Endothelial cell of umbilical vein (primary cell): ENCODE measurements at regions not wholly inside any gene's neighbourhood (a gene's known extent, or its start where the extent isn't known, plus 50 kb on each side); places are given as distances from the start of the nearest gene placed in this dataset.

Source experiments
- BruUV-seq: library from RNA; stranded (reverse); fragments of 400-500 nt; replicated peaks from 2 replicates; lab custom pipeline; 2021; lab: Mats Ljungman, UMichigan
- CTCF ChIA-PET: fragments of 300-600, 350-600 bp; sonication (Branson Sonifier 250); formaldehyde crosslinking; loops from one replicate; lab custom pipeline; 2021; ENCODE audit warnings: antibody characterized with exemption, inconsistent platforms; lab: Charles Lee
- POLR2A ChIA-PET: fragments of 300-600, 350-600 bp; sonication (Branson Sonifier 250); formaldehyde crosslinking; loops from one replicate; lab custom pipeline; 2021; ENCODE audit warnings: antibody characterized with exemption, inconsistent platforms; lab: Charles Lee
- DNase-seq: peaks from one replicate; pipeline ENCODE4 v3.0.0-alpha.2; 2011; ENCODE audit warnings: low read depth, low spot score
- FAIRE-seq: peaks from 2 replicates; lab custom pipeline; 2011; peaks lifted over from hg19 to GRCh38; lab: Jason Lieb, UNC
- H2AFZ ChIP-seq: 2 replicates; pipeline ENCODE4 v1.6.0; 2012; ENCODE audit warnings: low read depth, low read length, control low read depth, inconsistent platforms
- H3K27ac ChIP-seq: 2 replicates; pipeline ENCODE4 v1.5.1; 2011; ENCODE audit warnings: low read depth, mild to moderate bottlenecking, control low read depth, low read length, moderate library complexity; ENCODE audit not compliant: insufficient read depth
- H3K27me3 ChIP-seq, 2 experiments: 2 replicates each; pipeline versions ENCODE4 v1.6.0 to v1.6.1; 2011; ENCODE audit warnings: low read length in 2 of 2, mixed read lengths in 1 of 2; ENCODE audit not compliant: control insufficient read depth in 2 of 2, insufficient read depth in 2 of 2
- H3K36me3 ChIP-seq, 2 experiments: 2 replicates in 1 of 2; 3 replicates in 1 of 2; pipeline ENCODE4 v1.5.1; 2011; ENCODE audit warnings: low read length in 2 of 2, mild to moderate bottlenecking in 1 of 2, moderate library complexity in 1 of 2; ENCODE audit not compliant: control insufficient read depth in 2 of 2, insufficient read depth in 2 of 2; ENCODE audit errors: extremely low read depth in 1 of 2
- H3K4me1 ChIP-seq: 3 replicates; pipeline ENCODE4 v1.5.1; 2011; ENCODE audit warnings: mild to moderate bottlenecking, low read length; ENCODE audit not compliant: control insufficient read depth, insufficient read depth; ENCODE audit errors: extremely low read depth
- H3K4me2 ChIP-seq: 2 replicates; pipeline ENCODE4 v1.6.1; 2011; ENCODE audit warnings: low read length, control low read depth, mixed read lengths; ENCODE audit not compliant: insufficient read depth
- H3K4me3 ChIP-seq, 3 experiments: fragments of 200-600 bp in 1 of 3; sonication (generic), shearing (Covaris generic) in 1 of 3; replicated peaks in 1 of 3; 2 replicates each; pipeline ENCODE4 v1.5.1; 2011 to 2016; ENCODE audit warnings: control low read depth in 3 of 3, low read length in 3 of 3, mild to moderate bottlenecking in 2 of 3, inconsistent platforms in 1 of 3, low read depth in 1 of 3, moderate library complexity in 1 of 3; ENCODE audit not compliant: insufficient read depth in 1 of 3
- H3K79me2 ChIP-seq: 2 replicates; pipeline ENCODE4 v1.6.0; 2012; ENCODE audit warnings: low read length, inconsistent platforms; ENCODE audit not compliant: control insufficient read depth, insufficient read depth
- H3K9ac ChIP-seq: replicated peaks from 2 replicates; pipeline ENCODE3; 2011; ENCODE audit warnings: low read length, control low read depth; ENCODE audit not compliant: insufficient read depth; ENCODE audit errors: extremely low read depth
- H3K9me1 ChIP-seq: replicated peaks from 3 replicates; pipeline ENCODE4 v1.6.0; 2011; ENCODE audit warnings: mild to moderate bottlenecking, low read length; ENCODE audit not compliant: control insufficient read depth, insufficient read depth; ENCODE audit errors: extremely low read depth
- H3K9me3 ChIP-seq: replicated peaks from 2 replicates; pipeline ENCODE4 v1.5.1; 2012; ENCODE audit warnings: low read length, inconsistent platforms; ENCODE audit not compliant: control insufficient read depth, insufficient read depth
- H4K20me1 ChIP-seq: replicated peaks from 2 replicates; pipeline ENCODE3; 2011; ENCODE audit warnings: mild to moderate bottlenecking, low read length; ENCODE audit not compliant: control insufficient read depth, insufficient read depth; ENCODE audit errors: extremely low read depth
- CTCF ChIP-seq, 2 donors: IDR thresholded peaks; 1 replicate in 1 of 2; 2 replicates in 1 of 2; pipeline ENCODE4 v1.5.1; 2011; ENCODE audit warnings: low read length in 2 of 2, mild to moderate bottlenecking in 2 of 2, moderate library complexity in 2 of 2, control low read depth in 1 of 2, inconsistent platforms in 1 of 2, low read depth in 1 of 2; ENCODE audit not compliant: insufficient read depth in 1 of 2; ENCODE audit errors: extremely low read depth in 1 of 2
- MYC ChIP-seq: IDR thresholded peaks from one replicate; pipeline ENCODE4 v1.6.1; 2011; ENCODE audit warnings: mild to moderate bottlenecking, low read depth, low read length
- POLR2A ChIP-seq: IDR thresholded peaks from 2 replicates; pipeline ENCODE4 v1.6.1; 2012; ENCODE audit warnings: low read depth, mild to moderate bottlenecking, control low read depth, low read length
- dilution Hi-C: fragments of 300-500 bp; cut with MboI; formaldehyde crosslinking; loops from one replicate; pipeline ENCODE4 v1.15.0; 2019; ENCODE audit warnings: low sequenced_read_pairs; ENCODE audit not compliant: extremely low pct_ligation_motif_present
- intact Hi-C: fragments of 100-400 bp; cut with micrococcal nuclease; formaldehyde crosslinking; loops from one replicate; pipeline ENCODE4 v1.10.0; 2022

- Histone ChIP-seq H2AFZ (no peak overlapping the region), H3K27ac (no peak overlapping the region), H3K9me1 (no peaks in the 10 kb centered on the region), H3K36me3 (no peaks in the 10 kb centered on the region), H3K4me2 (no peak overlapping the region), H3K4me3 (no peak overlapping the region), H4K20me1 (no peaks in the 10 kb centered on the region), H3K9me3 (no peaks in the 10 kb centered on the region), H3K4me1 (no peaks in the 10 kb centered on the region), H3K27me3 (peaks cover 7 to 14% of the 10 kb centered on the region in 2 experiments), H3K9ac (no peak overlapping the region), H3K79me2 (no peaks in the 10 kb centered on the region)
- TF ChIP-seq POLR2A (no peak), CTCF (IDR thresholded peaks at IDR 0.05; ENCODE audit: extremely low read depth in 1 of 2, insufficient read depth in 1 of 2, low read depth in 1 of 2, low read length in 2 of 2) (no peak), MYC (no peak)
- CTCF ChIA-PET = no interaction called here
- dilution Hi-C loops (no loop called here), intact Hi-C loops (no loop called here)
- no TSS peak for BruUV-seq
- FAIRE-seq (no peak), DNase-seq (no peak)
- POLR2A ChIA-PET = no interaction called here
These were observed 90.6 kb downstream of the ZNF621 start for GRCh38 chr3:40615110-40615915.
